Dedifferentiated amniotic fluid mesenchymal stem cell (primary cell): ENCODE measurements at regions not wholly inside any gene's neighbourhood (a gene's known extent, or its start where the extent isn't known, plus 50 kb on each side); places are given as distances from the start of the nearest gene placed in this dataset.
"Not testable (repeated sequence)": the region's sequence is repeated elsewhere in the genome, so short reads cannot be mapped to it uniquely, and the experiment has no call there.

ENCODE experiments used
- DNase-seq: peaks from one replicate; pipeline ENCODE4 v3.0.0-alpha.2; 2016; ENCODE audit errors: extremely low spot score

GRCh38 chr14:34098045-34098984 is 147.4 kb upstream of the EGLN3 start:
- DNase-seq, result peak; percentile 64

DNA sequence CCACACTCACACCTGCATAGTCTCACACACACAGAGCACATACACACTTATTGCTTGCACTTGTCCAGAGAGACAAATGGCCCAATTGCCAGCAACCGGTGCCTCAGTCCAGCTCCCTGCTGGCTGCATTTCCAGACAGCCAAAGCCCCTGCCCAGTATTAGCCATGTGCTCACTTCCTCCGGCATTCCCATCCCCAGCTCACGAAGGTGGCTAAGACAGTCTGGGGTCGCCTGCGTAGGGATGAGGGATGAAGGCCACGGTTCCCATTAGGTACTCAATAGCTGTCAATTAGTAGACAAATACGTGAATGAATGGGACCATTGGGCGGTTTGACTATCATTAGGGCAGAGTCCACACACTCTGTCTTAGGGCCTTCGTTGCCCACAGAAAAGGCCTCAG is 146.8 kb upstream of the EGLN3 start:
- DNase-seq, result no peak

GRCh38 chr14:34094384-34094783 is 143.5 kb upstream of the EGLN3 start:
- DNase-seq, result no peak

GRCh38 chr14:34093883-34094282 is 143.0 kb upstream of the EGLN3 start:
- DNase-seq, result no peak

DNA sequence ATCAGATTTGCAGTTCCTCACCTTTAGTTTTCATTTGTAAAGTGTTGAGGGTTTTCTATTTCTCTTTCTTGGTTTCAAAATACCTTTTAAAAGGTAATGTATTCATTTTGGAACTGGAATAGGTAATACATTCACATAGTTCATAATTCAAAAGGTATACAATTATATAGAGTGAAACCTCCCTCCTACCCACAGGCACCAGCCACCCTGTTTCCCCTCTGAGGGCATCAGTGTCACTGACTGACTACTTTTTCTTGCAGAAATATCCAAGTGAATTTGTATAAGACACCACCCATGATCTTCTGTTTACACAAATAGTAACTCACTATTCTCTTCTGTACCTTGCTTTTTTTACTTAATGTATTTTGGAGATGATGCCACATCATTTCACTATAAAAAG is 139.6 kb upstream of the EGLN3 start:
- DNase-seq, result no peak

- no peak for DNase-seq
Measured at GRCh38 chr14:34088914-34089313, 138.0 kb upstream of the EGLN3 start.

DNA sequence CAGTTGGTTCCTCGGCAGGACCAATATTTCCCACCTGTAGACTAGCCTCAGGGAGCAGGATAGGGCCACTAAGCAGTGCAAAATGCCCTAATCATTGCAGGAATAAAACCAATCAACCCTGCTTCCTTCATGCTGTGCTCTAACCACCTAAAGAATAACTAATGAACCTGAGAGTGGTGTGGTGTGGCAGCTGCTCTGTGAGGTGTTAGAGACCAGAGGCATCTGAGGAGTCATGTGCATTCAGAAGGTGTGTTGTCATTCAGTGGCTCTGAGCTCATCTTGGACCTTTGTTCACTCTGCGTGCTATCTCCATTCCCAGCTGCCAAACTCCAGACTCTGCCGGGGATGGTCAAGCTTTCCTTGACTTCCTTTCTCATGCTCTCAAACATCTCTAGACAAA is 136.7 kb upstream of the EGLN3 start:
- no peak for DNase-seq

- no peak for DNase-seq
Measured at GRCh38 chr14:34086223-34086757, 135.4 kb upstream of the EGLN3 start.

DNA sequence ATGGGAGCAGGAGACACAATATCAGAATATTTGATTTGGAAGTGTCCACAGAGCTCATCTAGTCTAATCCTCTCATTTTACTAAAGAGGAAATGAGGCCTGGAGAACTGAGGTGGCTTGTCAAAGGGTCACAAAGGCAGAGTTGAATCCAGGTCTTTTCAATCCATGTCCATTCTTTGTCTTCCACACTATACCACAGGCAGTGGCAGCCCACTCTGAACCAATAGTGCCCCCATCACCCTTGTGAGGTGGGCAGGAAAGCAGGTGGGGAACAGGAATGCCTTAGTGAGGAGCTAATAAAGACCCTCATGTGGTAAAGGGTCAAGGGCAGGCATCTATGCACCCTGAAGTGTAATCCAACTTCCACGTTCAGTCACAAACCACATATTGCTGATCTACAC is 134.8 kb upstream of the EGLN3 start:
- no peak for DNase-seq

DNA sequence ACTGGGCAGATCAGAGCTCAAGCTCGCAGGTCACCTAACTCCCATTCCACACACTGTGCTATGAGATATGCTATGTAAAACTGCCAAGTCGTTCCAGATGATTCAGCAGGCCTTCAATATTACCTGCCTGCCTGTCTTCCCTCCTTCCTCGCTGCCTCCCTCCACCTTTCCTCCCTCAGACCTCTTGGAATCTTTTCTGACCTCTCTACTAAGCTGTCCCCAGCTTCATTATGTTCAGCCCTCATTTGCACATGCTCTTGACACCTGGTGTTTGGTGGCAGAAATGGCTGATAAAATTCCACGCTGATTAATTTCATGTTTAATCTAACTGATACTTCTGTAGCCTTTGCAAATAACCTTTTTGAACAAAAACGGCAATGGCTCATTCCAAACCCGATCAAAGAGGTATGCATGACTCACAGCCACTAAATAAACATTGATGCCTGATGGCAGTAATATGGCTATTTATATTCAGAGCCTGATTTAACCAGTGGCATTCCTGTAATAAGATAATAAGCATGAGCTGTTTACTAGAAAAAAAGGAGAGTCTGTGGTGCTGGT is 130.8 kb upstream of the EGLN3 start:
- peak; percentile 20 for DNase-seq

DNA sequence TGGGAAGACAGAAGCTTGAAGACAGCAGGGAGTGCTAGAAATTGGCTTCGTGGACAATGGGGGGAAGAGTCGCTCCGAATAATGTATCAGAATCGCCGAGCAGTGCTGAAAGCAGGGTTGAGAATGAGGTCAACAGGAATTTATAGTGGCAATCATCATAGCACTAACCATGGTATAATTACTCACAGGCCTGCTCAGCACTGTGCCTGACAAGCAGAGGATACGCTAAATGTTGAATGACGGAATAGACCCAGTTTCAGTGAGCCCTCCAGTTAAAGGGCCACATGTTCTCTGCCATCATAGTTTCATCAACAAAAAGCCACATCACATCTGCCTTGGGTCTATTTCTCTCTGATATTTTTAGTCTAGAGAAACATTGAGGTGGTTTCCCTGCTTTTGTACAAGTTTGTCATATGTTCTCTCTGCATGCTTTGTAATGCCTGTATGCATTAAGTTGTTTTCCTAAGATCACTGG is 130.3 kb upstream of the EGLN3 start:
- no peak for DNase-seq

DNA sequence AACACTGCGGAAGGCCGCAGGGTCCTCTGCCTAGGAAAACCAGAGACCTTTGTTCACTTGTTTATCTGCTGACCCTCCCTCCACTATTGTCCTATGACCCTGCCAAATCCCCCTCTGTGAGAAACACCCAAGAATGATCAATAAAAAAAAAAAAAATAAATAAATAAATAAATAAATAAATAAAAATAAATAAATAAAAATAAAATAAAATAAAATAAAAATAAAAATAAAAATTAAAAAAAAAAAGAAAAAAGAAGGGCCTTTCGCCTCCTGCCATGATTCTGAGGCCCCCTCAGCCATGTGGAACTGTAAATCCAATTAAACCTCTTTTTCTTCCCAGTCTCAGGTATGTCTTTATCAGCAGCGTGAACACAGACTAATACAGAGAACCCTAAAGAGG is 128.8 kb upstream of the EGLN3 start:
- not testable (repeated sequence) for DNase-seq

GRCh38 chr14:34078117-34078743 is 127.4 kb upstream of the EGLN3 start:
- DNase-seq, result no peak

DNA sequence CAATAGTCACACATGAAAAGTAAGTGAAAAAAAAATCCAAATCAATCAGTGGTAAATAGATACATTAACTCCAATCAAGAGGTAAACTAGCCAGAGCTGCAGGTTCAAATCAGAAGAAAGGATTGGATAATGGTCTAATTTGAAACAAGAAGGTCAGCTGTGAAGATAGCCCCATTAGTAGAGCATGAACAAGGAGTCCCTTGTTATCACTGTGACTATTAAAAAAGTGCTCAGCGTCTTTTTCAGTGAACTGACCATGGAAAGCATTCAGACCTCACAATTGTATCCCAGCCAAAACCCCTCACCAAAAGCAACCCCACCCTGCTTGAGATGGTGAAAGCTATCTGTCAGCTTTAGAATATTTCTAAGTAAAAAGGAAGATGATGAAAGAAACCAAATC is 125.0 kb upstream of the EGLN3 start:
- no peak for DNase-seq

DNA sequence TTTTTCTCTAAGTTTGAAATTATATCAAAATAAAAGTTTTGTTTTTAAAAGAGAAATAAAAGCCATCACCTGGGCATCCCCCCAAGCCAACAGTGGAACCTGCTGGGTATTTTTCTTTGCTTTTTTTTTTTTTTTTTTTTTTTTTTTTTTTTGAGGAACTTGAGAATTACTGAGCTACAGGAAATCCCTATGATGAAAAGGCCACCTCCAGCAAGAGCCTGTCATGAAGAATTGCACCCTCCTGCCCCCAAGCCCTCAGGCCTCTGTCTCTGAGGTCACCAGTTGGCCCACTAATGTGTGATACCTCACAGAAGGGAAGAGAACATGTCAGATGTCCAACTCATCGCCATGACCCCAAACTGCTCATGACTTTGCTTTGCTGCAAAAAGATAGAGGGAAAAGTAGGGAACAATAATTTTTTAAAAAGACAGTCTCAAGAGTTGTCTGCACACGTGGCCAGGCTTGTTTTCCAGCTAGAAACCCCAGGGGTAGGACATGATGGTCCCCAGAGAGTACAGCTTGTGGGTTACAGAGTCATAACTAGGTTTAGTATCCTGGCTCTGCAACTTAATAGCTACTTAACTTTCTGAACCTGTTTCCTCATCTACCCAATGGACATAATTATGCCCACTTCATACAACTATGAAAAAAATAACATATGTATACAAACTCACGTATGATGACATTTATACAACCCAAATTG is 124.3 kb upstream of the EGLN3 start:
- DNase-seq, result no peak

- no peak for DNase-seq
Measured at GRCh38 chr14:34072921-34073320, 122.0 kb upstream of the EGLN3 start.

DNA sequence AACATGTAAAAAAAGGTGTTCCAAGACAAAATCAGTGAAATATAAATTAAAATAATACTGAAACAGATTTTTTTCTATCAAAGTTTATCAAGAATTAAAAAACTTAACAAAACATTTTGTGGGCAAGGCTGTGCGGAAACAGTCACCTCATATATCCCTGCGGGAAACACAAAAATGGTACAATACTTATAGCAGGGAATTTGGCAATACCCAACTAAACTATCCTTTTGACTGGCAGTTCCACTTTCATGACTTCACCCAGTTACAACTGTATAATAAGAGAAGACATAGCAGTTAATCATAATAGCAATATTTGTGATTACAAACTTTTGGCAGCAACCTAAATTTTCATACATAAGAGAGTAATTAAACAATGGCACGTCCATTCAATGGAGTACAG is 121.5 kb upstream of the EGLN3 start:
- no peak for DNase-seq

- DNase-seq, result no peak
Measured at GRCh38 chr14:34070917-34071407, 120.1 kb upstream of the EGLN3 start.

GRCh38 chr14:34069854-34070582 is 119.1 kb upstream of the EGLN3 start:
- DNase-seq, result no peak

DNA sequence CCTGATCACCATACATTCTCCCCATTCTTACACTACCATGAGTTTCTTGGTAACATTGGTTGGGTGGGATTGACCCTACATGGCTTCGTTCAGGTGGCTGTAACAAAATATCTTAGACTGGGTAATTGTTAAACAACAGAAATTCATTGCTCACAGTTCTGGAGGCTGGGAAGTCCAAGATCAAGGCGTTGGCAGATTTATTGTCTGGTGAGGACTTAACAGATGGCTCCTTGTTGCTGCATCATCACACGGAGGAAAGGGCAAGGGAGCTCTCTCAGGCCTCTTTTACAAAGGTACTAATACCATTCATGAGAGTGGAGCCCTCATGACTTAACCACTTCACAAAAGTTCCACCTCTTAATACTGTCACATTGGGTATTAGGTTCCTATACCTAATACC is 116.7 kb upstream of the EGLN3 start:
- DNase-seq, result no peak
